GM12874 (cell line): ENCODE measurements at regions not wholly inside any gene's neighbourhood (a gene's known extent, or its start where the extent isn't known, plus 50 kb on each side); places are given as distances from the start of the nearest gene placed in this dataset.

Experiments
- TF ChIP-seq, protein P1 (sequence below): IDR thresholded peaks from 2 replicates; pipeline ENCODE4 v1.5.1; 2011; ENCODE audit warnings: low read depth, mild to moderate bottlenecking, control low read depth, low read length, moderate library complexity; ENCODE audit not compliant: insufficient read depth

DNA sequence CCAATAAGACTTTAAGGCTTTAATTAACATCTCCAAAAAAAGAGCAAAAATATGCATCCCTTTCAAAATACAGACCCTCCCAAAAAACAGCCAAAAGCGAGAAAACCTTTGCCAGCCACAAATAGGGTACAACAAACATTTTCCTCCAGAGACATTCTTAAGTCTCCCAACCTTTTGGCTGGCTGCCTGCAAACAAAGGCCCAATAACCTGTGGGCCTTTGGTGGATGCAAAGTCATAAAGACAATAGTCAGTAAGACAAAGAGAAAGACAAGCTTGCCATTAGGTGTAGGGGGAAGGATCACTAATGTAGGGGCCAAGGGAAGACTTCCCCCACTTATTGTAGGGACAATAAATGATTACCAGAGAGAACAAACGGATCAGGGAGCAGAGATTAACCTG lies 215.5 kb upstream of the ZFP42 start:
- TF ChIP-seq, protein P1, sequence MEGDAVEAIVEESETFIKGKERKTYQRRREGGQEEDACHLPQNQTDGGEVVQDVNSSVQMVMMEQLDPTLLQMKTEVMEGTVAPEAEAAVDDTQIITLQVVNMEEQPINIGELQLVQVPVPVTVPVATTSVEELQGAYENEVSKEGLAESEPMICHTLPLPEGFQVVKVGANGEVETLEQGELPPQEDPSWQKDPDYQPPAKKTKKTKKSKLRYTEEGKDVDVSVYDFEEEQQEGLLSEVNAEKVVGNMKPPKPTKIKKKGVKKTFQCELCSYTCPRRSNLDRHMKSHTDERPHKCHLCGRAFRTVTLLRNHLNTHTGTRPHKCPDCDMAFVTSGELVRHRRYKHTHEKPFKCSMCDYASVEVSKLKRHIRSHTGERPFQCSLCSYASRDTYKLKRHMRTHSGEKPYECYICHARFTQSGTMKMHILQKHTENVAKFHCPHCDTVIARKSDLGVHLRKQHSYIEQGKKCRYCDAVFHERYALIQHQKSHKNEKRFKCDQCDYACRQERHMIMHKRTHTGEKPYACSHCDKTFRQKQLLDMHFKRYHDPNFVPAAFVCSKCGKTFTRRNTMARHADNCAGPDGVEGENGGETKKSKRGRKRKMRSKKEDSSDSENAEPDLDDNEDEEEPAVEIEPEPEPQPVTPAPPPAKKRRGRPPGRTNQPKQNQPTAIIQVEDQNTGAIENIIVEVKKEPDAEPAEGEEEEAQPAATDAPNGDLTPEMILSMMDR: no peak

DNA sequence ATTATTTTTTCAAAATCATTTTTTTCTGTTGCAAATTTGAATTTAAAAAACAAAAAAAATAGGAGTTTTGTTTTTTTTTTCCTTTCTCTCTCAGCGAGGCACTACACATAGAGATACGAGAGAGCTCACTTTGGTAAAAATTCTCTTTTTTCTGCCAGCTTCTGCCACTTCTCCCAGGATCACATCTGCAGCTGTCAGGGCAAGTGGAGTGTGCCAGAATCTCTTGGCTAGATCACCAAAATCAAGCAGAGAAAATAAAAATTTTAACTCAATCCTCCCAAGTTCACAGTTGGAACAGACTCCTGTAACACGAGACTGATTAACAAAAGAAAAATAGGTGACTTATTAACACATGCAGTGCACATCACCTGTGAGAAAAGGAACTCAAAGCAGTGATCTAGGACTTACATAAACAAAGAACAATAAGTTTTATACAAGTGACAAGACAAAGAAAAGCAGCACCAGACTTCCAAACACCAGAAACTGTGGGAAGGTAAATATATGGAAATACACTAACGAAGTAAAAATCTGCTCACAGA lies 213.2 kb upstream of the ZFP42 start:
- TF ChIP-seq, protein P1: no peak

DNA sequence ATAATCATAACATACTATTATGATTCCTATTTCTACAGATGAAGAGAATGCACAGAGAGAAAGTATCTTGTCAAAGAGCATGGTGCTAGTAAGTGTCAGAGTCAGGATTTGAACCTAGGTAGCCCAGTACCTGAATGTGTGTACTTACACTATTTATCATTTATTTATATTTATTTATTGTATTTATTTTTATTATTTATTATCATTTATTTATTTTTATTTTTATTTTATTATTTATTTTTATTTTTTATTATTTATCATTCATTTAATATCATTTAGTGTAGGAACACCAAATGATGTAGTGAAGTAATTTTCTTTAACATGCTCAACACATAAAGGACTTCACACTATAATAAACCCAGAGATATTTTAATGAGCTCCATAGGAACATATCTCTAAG lies 209.4 kb upstream of the ZFP42 start:
- TF ChIP-seq, protein P1: no peak

DNA sequence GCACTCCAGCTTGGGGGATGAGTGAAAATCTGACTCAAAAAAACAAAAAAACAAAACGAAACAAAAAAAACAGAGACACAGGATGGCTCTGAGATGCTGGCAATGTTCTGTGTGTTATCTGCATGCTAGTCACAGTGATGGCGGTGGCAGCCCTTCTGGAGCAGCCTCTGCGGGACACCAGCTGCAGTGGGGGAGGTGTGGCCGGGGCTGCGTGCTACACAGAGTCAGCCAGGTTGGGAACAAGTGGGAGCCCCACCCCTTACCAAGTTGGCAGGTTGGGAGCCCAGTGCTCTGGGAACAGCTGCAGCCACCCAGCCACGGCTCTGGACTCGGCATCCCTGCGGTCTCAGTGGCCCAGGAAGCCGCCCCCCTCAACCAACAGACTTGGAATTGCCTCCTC lies 206.5 kb upstream of the ZFP42 start:
- TF ChIP-seq, protein P1: no peak

DNA sequence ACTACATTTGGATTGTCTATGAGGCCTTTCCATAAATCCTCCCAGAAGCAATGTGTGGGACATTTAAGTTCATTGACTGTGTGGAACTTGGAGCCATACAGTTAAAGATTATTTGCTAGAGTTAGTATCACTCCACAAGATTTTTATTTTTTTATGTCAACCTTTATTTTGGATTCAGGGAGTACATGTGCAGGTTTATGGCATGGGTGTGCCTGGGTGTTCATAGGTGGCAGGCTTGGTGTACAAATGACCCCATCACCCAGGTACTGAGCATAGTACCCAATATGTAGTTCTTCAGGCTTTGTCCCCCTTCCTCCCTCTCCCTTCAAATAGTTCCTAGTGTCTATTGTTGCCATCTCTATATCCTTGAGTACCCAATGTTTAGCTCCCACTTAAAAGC lies 199.8 kb upstream of the ZFP42 start:
- TF ChIP-seq, protein P1: no peak

DNA sequence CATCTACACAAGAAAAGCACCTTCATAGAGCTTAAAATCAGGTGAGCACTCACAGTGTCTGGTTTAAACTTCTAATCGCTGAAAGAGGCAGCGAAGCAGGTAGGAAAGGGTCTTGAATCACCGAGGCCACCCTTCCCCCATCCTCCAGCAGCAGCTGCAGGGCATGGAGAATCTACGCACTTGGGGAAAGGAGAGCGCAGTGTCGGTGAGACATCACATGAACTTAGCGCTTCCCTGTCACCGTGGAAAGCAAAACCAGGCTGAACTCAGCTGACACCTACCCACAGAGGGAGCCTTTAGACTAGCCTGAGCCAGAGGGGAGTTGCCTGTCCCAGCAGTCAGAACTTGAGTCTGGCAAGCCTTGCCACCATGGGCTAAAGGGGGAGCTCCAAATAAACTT lies 197.2 kb upstream of the ZFP42 start:
- TF ChIP-seq, protein P1: no peak

DNA sequence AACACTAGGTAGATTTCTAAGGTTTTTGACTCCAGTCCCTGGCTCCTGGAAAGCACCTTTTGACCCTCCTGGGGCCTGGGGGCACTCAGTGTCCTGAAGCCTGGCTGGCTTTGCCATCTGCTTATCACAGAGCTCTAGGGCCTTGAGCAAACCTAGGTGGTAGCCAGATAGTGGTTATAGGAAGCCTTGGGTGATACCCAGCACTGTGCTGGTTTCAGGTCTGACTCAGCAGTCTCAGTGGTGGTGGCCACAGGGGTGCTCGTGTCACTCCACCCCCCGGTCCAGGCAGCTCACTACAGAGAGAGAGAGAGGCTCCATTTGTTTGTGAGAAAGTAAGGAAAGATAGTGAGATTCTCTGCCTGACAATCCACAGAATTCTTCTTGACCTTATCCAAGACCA lies 195.8 kb upstream of the ZFP42 start:
- TF ChIP-seq, protein P1: no peak

DNA sequence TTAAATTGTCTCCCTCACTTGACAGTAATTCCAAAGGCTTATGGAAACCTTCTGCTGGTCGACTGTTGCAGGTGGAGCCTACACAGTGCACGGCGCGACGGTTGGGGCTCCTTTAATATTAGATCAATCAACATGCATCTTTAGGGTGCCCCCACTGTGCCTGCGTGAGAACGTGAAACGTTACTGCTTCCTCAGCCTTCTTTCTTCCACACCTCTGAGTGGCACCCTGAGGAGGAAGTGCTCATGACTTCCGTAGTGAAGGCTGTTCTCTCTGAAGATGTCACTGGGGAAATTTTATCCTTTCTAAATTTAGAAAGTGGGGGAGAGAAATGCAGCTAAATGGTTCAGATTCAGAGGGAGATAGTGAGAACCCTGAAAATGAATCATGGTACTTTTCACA lies 184.0 kb upstream of the ZFP42 start:
- TF ChIP-seq, protein P1: no peak
